NCI-H82 treated with DMSO at 0.1 percent for 48 hours (cell line): ENCODE measurements at regions not wholly inside any gene's neighbourhood (a gene's known extent, or its start where the extent isn't known, plus 50 kb on each side); places are given as distances from the start of the nearest gene placed in this dataset.

Experiments used
- DNase-seq: peaks from one replicate; lab custom pipeline; 2025; ENCODE audit not compliant: unreplicated experiment; lab: John Stamatoyannopoulos, UW

- no peak for DNase-seq
Observed at GRCh38 chr14:85960756-85961155, 430.8 kb downstream of the FLRT2 start.

DNA sequence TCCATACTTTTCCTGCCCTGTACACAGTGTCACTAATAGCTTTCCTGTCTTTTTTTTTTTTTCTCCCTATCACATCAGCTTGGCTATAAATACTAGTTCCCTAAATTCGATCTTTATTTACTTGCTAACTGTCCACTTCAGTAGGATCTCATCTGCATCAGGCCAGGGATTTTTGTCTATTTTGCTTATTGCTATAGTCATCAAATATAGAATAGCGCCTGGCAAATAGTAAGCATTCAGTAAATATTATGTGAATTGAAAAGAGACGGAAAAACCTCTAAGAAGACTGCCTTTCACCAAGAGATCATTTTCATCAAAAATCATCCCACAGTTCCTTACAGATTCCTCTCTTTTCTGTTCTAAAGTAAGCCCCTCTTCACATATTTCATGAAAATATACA lies 429.1 kb downstream of the FLRT2 start:
- DNase-seq: no peak

DNA sequence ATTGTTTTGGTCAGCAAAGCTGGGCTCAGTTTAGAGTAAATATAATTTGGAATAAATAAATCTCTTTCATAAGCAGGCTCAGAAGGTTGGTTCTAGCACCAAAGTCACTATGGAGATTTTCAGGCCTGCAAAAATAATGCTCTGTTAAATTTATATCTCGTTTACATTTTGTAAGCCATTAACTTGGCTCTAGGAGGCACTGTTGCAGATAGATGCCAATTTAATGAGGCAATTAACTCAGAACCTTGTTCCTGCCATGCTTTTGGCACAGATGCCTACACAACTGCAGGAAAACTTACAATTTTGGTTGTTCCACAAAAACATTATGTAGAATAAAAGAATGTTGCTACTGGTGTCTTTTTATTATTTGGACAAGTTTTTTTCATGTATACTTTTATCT lies 428.1 kb downstream of the FLRT2 start:
- no peak for DNase-seq

- DNase-seq: no peak
Observed at GRCh38 chr14:85953265-85953664, 423.3 kb downstream of the FLRT2 start.

- no peak for DNase-seq
Observed at GRCh38 chr14:85948153-85948552, 418.2 kb downstream of the FLRT2 start.

GRCh38 chr14:85947461-85948139 lies 417.7 kb downstream of the FLRT2 start:
- DNase-seq: no peak

DNA sequence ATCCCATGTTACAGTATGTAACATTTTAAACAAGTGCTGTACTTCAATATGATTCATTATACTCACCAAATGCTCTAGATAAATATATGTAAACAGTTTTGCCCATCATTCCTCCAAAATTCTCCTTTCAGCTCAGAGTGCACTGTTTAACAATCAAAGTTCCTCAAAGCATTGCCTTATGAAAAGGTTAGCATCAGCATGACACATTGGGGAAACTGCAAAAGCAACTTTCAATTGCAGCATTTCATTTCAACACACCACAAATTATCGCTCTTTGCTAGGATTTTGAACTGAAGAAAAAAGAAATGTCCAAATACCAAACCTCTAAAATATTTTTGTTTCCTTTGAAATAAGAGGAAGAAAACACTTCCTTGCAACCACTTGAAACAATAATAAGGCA lies 413.2 kb downstream of the FLRT2 start:
- no peak for DNase-seq

DNA sequence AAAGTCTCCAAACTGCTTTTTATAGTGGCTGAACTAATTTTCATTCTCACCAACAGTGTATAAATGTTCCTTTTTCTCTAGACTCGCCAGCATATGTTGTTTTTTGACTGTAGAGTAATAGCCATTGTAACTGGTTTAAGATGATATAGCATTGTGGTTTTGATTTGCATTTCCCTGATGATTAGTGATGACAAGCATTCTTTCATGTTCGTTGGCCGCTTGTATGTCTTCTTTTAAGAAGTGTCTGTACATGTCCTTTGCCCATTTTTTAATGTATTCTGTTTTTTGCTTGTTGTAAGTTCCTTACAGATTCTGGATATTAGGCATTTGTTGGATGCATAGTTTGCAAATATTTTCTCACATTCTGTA lies 404.9 kb downstream of the FLRT2 start:
- no peak for DNase-seq

DNA sequence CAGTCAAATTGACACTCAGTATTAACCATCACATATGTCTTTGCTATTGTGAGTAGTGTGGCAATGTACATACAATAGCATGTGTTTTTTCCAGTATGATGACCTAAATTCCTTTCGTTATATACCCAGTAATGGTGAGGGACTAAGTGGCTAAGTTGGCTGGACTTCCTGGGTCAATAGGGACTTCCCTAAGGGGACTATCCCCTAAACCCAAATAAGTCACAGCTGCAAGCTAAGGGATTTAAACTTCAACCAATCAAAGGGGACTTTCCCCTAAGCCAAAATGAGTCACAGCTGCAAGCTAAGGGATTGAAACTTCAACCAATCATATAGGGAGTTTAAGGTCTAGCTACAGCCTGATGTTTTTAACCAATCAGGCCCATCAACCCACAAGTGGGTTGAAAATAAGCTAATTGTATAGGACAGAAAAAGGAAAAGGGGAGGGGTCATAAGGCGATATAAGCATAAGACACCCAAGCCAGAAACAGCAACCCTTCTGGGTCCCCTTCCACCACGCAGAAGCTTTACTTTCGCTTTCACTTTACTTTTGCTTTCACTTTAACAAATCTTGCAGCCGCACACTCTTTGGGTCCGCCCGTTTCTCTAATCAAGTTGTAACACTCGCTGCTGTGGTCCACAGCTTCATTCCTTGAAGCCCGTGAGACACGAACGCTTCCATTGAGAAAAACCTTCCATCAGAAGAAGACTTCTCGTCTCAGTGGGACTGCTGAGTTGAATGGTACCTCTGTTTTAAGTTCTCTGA lies 404.4 kb downstream of the FLRT2 start:
- DNase-seq: no peak

GRCh38 chr14:85921241-85921640 lies 391.3 kb downstream of the FLRT2 start:
- DNase-seq: no peak

GRCh38 chr14:85917716-85918115 lies 387.8 kb downstream of the FLRT2 start:
- DNase-seq: no peak

- no peak for DNase-seq
Observed at GRCh38 chr14:85915711-85916110, 385.8 kb downstream of the FLRT2 start.

DNA sequence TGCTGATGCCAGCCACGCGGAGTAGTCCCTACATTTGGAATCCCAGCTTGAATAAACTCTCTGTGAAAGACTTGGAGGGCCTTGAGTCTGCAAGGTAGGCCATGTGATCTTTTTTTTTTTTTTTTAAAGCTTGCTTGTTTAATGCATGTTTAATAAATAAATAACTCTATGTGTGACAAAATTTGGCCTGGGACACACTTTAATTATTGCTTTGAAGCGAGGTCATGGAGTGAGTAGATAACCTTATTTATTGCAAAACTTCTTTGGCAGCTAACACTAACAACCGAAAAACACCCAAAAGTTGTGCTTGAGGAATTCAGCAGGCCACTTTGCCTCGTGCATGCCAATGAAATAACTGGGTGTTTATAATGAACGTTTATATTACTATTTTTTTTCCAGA lies 382.2 kb downstream of the FLRT2 start:
- DNase-seq: no peak

DNA sequence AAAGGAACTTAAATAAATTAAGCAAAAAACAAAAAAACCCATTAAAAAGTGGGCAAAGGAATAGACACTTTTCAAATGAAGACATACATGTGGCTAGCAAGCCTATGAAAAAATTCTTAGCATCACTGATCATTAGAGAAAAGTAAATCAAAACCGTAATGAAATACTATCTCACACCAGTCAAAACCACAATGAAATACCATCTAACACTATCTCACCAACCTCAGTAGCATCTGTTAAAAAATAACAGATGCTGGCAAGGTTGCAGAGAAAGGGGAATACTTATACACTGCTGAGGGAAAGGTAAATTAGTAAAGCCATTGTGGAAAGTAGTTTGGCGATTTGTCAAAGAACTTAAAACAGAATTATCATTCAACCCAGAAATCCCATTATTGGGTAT lies 381.1 kb downstream of the FLRT2 start:
- no peak for DNase-seq

- DNase-seq: no peak
Observed at GRCh38 chr14:85909581-85909980, 379.6 kb downstream of the FLRT2 start.

DNA sequence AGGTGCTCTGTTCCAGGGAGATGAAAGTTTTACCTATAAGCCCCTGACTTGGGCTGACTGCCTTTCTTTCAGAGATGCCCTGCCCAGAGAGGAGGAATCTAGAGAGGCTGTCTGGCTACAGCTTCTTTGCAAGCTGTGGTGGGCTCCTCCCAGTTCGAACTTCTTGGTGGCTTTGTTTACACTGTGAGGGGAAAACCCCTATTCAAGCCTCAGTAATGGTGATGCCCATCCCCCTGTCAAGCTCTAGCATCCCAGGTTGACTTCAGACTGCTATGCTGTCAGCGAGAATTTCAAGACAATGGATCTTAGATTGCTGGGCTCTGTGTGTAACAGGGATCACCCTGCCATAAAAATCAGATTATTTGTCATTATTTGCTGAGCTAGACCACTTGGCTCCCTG lies 377.6 kb downstream of the FLRT2 start:
- DNase-seq: no peak

DNA sequence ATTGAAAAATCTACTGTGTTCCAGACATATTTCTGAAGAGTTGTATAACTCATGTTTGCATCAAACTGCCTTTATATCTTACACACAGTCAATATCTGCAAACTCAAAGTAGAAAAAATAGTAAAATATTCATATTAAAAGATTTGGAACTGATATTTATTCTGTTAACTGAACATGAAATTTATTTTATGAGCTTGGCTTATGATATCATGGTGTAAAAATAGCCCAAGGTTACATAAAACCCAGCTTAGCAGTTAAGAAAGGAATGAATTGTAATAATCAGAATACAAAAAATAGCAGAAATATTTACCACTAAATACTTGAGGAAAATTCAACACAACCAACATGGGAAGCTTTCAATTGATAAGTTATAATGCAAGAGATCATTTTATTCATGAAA lies 367.9 kb downstream of the FLRT2 start:
- no peak for DNase-seq

- no peak for DNase-seq
Observed at GRCh38 chr14:85895603-85896002, 365.7 kb downstream of the FLRT2 start.

- DNase-seq: no peak
Observed at GRCh38 chr14:85892251-85892650, 362.3 kb downstream of the FLRT2 start.

- no peak for DNase-seq
Observed at GRCh38 chr14:85883966-85884365, 354.0 kb downstream of the FLRT2 start.

DNA sequence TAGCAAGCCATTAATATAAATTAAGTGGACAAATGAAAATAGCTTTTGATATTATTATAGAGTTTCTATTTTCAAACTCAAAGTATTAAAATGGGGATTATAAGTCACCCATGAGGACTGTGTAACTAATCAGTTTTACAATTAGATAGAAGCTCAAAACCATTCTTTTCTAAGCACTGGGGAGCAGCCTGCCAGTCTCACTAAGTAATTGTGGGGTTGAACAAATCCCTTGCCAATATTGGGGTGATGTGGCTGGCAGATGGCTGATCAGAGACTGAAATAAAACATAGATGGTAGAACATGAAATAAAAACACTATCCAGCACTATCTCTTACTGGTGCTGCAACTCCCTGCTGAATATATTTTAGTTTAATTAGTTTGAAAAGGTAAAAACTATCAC lies 353.2 kb downstream of the FLRT2 start:
- no peak for DNase-seq

GRCh38 chr14:85881935-85882334 lies 352.0 kb downstream of the FLRT2 start:
- no peak for DNase-seq

DNA sequence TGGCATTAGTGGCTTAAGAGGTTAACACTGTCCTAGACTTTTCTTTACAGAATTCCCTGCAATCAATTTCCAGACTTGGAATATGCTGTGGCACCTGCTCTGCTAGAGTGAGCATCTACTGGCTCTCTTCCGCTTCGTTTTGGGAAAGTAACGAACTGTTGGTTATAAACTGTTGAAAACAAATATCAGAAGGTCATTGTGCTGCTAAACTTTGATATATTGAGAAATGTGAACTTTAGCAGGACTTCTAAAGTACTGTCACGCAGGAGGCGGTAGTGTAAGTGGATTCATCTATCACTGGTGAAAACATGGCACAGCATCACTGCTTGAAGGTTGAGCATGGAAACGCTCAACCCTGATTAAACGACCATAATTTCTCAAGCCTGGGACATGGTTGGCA lies 348.9 kb downstream of the FLRT2 start:
- DNase-seq: no peak
